ENCODE measurements at regions not wholly inside any gene's neighbourhood (a gene's known extent, or its start where the extent isn't known, plus 50 kb on each side); places are given as distances from the start of the nearest gene placed in this dataset.

GRCh38 chr5:125433457-125433856 lies 687.0 kb upstream of the ZNF608 start:
- no peak for DNase-seq
- intact Hi-C loops (cut with micrococcal nuclease; ENCODE audit: unreplicated experiment) = no loop called here
- H3K36me3 Mint-ChIP-seq (ENCODE audit: insufficient read depth, unreplicated experiment) = no peaks in the 10 kb centered on the region
- H3K27me3 Mint-ChIP-seq (ENCODE audit: unreplicated experiment) = no peaks in the 10 kb centered on the region
- CTCF ChIA-PET = no interaction called here
- no peak overlapping the region for H3K4me3 Mint-ChIP-seq (ENCODE audit: low read depth, unreplicated experiment)
- no peaks in the 10 kb centered on the region for H3K4me1 Mint-ChIP-seq (ENCODE audit: low read depth, unreplicated experiment)
- no peak for TF ChIP-seq CTCF (IDR thresholded peaks at IDR 0.05; ENCODE audit: unreplicated experiment)
- no TSS peak for BruUV-seq (replicated peaks)
- H3K27ac Mint-ChIP-seq (ENCODE audit: unreplicated experiment) = no peak overlapping the region
- H3K9me3 Mint-ChIP-seq (ENCODE audit: low read depth, unreplicated experiment) = peaks cover 3% of the 10 kb centered on the region

DNA sequence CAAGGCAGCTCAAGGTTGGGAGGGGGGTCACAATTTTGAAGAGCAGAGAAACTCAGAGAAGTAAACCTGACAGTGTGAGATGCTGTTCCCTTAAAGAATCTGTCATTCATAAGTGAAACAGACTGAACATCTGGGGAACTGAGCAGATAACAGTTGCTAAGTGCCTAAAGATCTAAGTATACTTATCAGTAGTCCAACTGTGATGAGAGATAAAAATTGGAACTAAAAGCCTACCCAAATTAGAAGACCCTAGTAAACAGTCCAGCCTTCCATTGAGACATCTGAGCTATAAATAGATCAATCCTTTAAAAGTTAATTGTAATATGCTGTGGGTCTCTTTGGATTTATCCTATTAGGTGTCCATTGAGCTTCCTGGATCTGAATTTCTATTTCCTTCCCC lies 692.8 kb upstream of the ZNF608 start:
- TF ChIP-seq CTCF (IDR thresholded peaks at IDR 0.05; ENCODE audit: unreplicated experiment) = no peak
- H3K27ac Mint-ChIP-seq (ENCODE audit: unreplicated experiment) = no peak overlapping the region
- no peak overlapping the region for H3K4me3 Mint-ChIP-seq (ENCODE audit: low read depth, unreplicated experiment)
- DNase-seq = no peak
- no peaks in the 10 kb centered on the region for H3K4me1 Mint-ChIP-seq (ENCODE audit: low read depth, unreplicated experiment)
- H3K27me3 Mint-ChIP-seq (ENCODE audit: unreplicated experiment) = no peaks in the 10 kb centered on the region
- peaks cover 6% of the 10 kb centered on the region for H3K9me3 Mint-ChIP-seq (ENCODE audit: low read depth, unreplicated experiment)
- intact Hi-C loops (cut with micrococcal nuclease; ENCODE audit: unreplicated experiment) = no loop called here
- no TSS peak for BruUV-seq (replicated peaks)
- H3K36me3 Mint-ChIP-seq (ENCODE audit: insufficient read depth, unreplicated experiment) = no peaks in the 10 kb centered on the region
- CTCF ChIA-PET = no interaction called here

GRCh38 chr5:125440905-125441304 lies 694.5 kb upstream of the ZNF608 start:
- no peaks in the 10 kb centered on the region for H3K4me1 Mint-ChIP-seq (ENCODE audit: low read depth, unreplicated experiment)
- H3K9me3 Mint-ChIP-seq (ENCODE audit: low read depth, unreplicated experiment) = peaks cover 9% of the 10 kb centered on the region
- H3K4me3 Mint-ChIP-seq (ENCODE audit: low read depth, unreplicated experiment) = no peak overlapping the region
- no peak overlapping the region for H3K27ac Mint-ChIP-seq (ENCODE audit: unreplicated experiment)
- TF ChIP-seq CTCF (IDR thresholded peaks at IDR 0.05; ENCODE audit: unreplicated experiment) = no peak
- BruUV-seq (replicated peaks) = no TSS peak
- CTCF ChIA-PET = no interaction called here
- H3K27me3 Mint-ChIP-seq (ENCODE audit: unreplicated experiment) = no peaks in the 10 kb centered on the region
- intact Hi-C loops (cut with micrococcal nuclease; ENCODE audit: unreplicated experiment) = no loop called here
- DNase-seq = no peak
- no peaks in the 10 kb centered on the region for H3K36me3 Mint-ChIP-seq (ENCODE audit: insufficient read depth, unreplicated experiment)

DNA sequence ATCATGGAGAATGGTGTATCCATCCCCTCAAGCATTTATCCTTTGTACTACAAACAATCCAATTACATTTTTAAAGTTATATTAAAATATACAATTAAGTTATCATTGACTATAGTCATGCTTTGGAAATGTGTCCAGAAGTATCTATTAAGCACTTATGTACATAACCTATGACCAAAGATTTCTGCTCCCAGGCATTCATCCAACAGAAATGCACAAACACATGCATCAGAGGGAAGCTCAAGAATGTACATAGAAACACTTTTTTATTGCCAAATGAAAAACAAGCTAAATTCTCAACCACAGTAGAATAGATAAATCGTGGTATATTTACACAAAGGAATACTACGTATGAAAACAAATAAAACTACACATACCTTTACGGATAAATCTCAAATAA lies 700.5 kb upstream of the ZNF608 start:
- CTCF ChIA-PET = no interaction called here
- no peaks in the 10 kb centered on the region for H3K4me1 Mint-ChIP-seq (ENCODE audit: low read depth, unreplicated experiment)
- peaks cover 7% of the 10 kb centered on the region for H3K9me3 Mint-ChIP-seq (ENCODE audit: low read depth, unreplicated experiment)
- H3K27ac Mint-ChIP-seq (ENCODE audit: unreplicated experiment) = no peak overlapping the region
- no peak for DNase-seq
- H3K4me3 Mint-ChIP-seq (ENCODE audit: low read depth, unreplicated experiment) = no peak overlapping the region
- H3K36me3 Mint-ChIP-seq (ENCODE audit: insufficient read depth, unreplicated experiment) = no peaks in the 10 kb centered on the region
- BruUV-seq (replicated peaks) = no TSS peak
- intact Hi-C loops (cut with micrococcal nuclease; ENCODE audit: unreplicated experiment) = no loop called here
- TF ChIP-seq CTCF (IDR thresholded peaks at IDR 0.05; ENCODE audit: unreplicated experiment) = no peak
- H3K27me3 Mint-ChIP-seq (ENCODE audit: unreplicated experiment) = no peaks in the 10 kb centered on the region

GRCh38 chr5:125450771-125451170 lies 704.3 kb upstream of the ZNF608 start:
- TF ChIP-seq CTCF (IDR thresholded peaks at IDR 0.05; ENCODE audit: unreplicated experiment) = no peak
- no peaks in the 10 kb centered on the region for H3K27me3 Mint-ChIP-seq (ENCODE audit: unreplicated experiment)
- H3K9me3 Mint-ChIP-seq (ENCODE audit: low read depth, unreplicated experiment) = peaks cover 4% of the 10 kb centered on the region
- H3K36me3 Mint-ChIP-seq (ENCODE audit: insufficient read depth, unreplicated experiment) = no peaks in the 10 kb centered on the region
- intact Hi-C loops (cut with micrococcal nuclease; ENCODE audit: unreplicated experiment) = no loop called here
- H3K4me1 Mint-ChIP-seq (ENCODE audit: low read depth, unreplicated experiment) = no peaks in the 10 kb centered on the region
- CTCF ChIA-PET = interaction anchor here (0.6 kb wide), 1 partner anchor 13 kb away, joined by 4 read pairs; no protein-coding TSS in a partner anchor
- H3K27ac Mint-ChIP-seq (ENCODE audit: unreplicated experiment) = no peak overlapping the region
- BruUV-seq (replicated peaks) = no TSS peak
- DNase-seq = no peak
- no peak overlapping the region for H3K4me3 Mint-ChIP-seq (ENCODE audit: low read depth, unreplicated experiment)
